Fibroblast of lung (primary cell): ENCODE measurements at regions not wholly inside any gene's neighbourhood (a gene's known extent, or its start where the extent isn't known, plus 50 kb on each side); places are given as distances from the start of the nearest gene placed in this dataset.

Source experiments
- DNase-seq, 2 donors: peaks; one replicate each; pipeline versions ENCODE4 v3.0.0 to v3.0.0-alpha.2; 2010; ENCODE audit warnings: low read depth in 2 of 2
- H2AFZ ChIP-seq: 2 replicates; pipeline ENCODE4 v1.5.1; 2012; ENCODE audit warnings: low read length, control low read depth, inconsistent platforms
- H3K27ac ChIP-seq: 2 replicates; pipeline ENCODE4 v1.5.1; 2011; ENCODE audit warnings: low read length, control low read depth; ENCODE audit not compliant: insufficient read depth
- H3K27me3 ChIP-seq: 2 replicates; pipeline ENCODE4 v1.5.1; 2011; ENCODE audit warnings: mild to moderate bottlenecking, low read length; ENCODE audit not compliant: control insufficient read depth, insufficient read depth
- H3K36me3 ChIP-seq: 2 replicates; pipeline ENCODE4 v1.5.1; 2011; ENCODE audit warnings: low read length; ENCODE audit not compliant: control insufficient read depth, insufficient read depth
- H3K4me1 ChIP-seq: 2 replicates; pipeline ENCODE4 v1.5.1; 2011; ENCODE audit warnings: low read length; ENCODE audit not compliant: control insufficient read depth, insufficient read depth; ENCODE audit errors: extremely low read depth
- H3K4me2 ChIP-seq: 2 replicates; pipeline ENCODE4 v1.5.1; 2011; ENCODE audit warnings: low read length, control low read depth; ENCODE audit not compliant: insufficient read depth; ENCODE audit errors: extremely low read depth
- H3K4me3 ChIP-seq, 4 experiments: fragments of 200-600 bp in 1 of 4; sonication (generic) in 1 of 4; replicated peaks in 1 of 4; 2 replicates each; pipeline ENCODE4 v1.5.1; 2011 to 2016; ENCODE audit warnings: low read length in 4 of 4, low read depth in 3 of 4, mild to moderate bottlenecking in 3 of 4, control low read depth in 2 of 4, inconsistent platforms in 1 of 4, mixed read lengths in 1 of 4; ENCODE audit not compliant: insufficient read depth in 1 of 4; ENCODE audit errors: control extremely low read depth in 1 of 4
- H3K79me2 ChIP-seq: 2 replicates; pipeline ENCODE4 v1.5.1; 2012; ENCODE audit warnings: mild to moderate bottlenecking, low read length, inconsistent platforms; ENCODE audit not compliant: control insufficient read depth, insufficient read depth
- H3K9ac ChIP-seq: 2 replicates; pipeline ENCODE4 v1.5.1; 2011; ENCODE audit warnings: mild to moderate bottlenecking, low read length, control low read depth; ENCODE audit not compliant: insufficient read depth
- H3K9me3 ChIP-seq: 2 replicates; pipeline ENCODE4 v1.5.1; 2012; ENCODE audit warnings: low read depth, low read length; ENCODE audit not compliant: control insufficient read depth, insufficient read depth
- H4K20me1 ChIP-seq: 2 replicates; pipeline ENCODE4 v1.5.1; 2011; ENCODE audit warnings: low read length; ENCODE audit not compliant: control insufficient read depth, insufficient read depth; ENCODE audit errors: extremely low read depth
- EZH2 ChIP-seq: IDR thresholded peaks from 2 replicates; pipeline ENCODE4 v1.5.1; 2012; ENCODE audit warnings: low read length, control low read depth, mild to moderate bottlenecking; ENCODE audit errors: missing control alignments
- TF ChIP-seq, protein P1 (sequence below), 2 donors: IDR thresholded peaks in 1 of 2; conservative IDR thresholded peaks in 1 of 2; 1 replicate in 1 of 2; 2 replicates in 1 of 2; pipeline ENCODE4 v1.5.1; 2011 to 2012; ENCODE audit warnings: low read length in 2 of 2, control low read depth in 1 of 2, inconsistent platforms in 1 of 2, low read depth in 1 of 2, mild to moderate bottlenecking in 1 of 2

DNA sequence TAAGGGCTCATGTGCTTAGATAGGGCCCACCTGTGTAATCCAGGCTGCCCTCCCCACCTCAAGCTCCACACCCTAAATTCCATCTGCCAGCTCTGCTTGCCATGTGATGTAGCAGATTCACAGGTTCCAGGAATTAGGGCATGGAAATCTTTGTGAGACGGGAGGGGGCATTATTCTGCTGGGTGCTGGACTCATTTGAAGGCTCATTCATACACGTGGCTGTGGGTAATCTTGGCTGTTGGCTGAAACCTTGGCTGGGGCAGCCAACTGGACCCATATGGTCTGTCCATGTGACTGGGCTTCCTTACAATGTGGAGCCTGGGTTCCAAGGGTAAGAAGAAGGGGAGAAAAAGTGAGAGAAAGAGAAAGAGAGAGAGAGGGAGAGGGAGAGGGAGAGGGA is 115.1 kb downstream of the CYLD start:
- Histone ChIP-seq H3K36me3 (no peaks in the 10 kb centered on the region), H3K27me3 (no peaks in the 10 kb centered on the region), H3K79me2 (no peaks in the 10 kb centered on the region), H3K4me1 (no peaks in the 10 kb centered on the region), H3K9ac (no peak overlapping the region), H4K20me1 (no peaks in the 10 kb centered on the region), H3K9me3 (no peaks in the 10 kb centered on the region), H3K27ac (no peak overlapping the region), H3K4me2 (no peak overlapping the region), H3K4me3 (no peak overlapping the region), H2AFZ (no peak overlapping the region)
- TF ChIP-seq EZH2 = no peak
- TF ChIP-seq, protein P1, sequence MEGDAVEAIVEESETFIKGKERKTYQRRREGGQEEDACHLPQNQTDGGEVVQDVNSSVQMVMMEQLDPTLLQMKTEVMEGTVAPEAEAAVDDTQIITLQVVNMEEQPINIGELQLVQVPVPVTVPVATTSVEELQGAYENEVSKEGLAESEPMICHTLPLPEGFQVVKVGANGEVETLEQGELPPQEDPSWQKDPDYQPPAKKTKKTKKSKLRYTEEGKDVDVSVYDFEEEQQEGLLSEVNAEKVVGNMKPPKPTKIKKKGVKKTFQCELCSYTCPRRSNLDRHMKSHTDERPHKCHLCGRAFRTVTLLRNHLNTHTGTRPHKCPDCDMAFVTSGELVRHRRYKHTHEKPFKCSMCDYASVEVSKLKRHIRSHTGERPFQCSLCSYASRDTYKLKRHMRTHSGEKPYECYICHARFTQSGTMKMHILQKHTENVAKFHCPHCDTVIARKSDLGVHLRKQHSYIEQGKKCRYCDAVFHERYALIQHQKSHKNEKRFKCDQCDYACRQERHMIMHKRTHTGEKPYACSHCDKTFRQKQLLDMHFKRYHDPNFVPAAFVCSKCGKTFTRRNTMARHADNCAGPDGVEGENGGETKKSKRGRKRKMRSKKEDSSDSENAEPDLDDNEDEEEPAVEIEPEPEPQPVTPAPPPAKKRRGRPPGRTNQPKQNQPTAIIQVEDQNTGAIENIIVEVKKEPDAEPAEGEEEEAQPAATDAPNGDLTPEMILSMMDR (conservative IDR thresholded peaks at IDR 0.05 in 1 of 2, IDR thresholded peaks at IDR 0.05 in 1 of 2; ENCODE audit: low read depth in 1 of 2, low read length in 2 of 2) = no peak
- DNase-seq = no peak

GRCh38 chr16:50853329-50853728 is 111.4 kb downstream of the CYLD start:
- no peaks in the 10 kb centered on the region for H3K27me3 ChIP-seq
- TF ChIP-seq EZH2 = no peak
- TF ChIP-seq, protein P1 (conservative IDR thresholded peaks at IDR 0.05 in 1 of 2, IDR thresholded peaks at IDR 0.05 in 1 of 2; ENCODE audit: low read depth in 1 of 2, low read length in 2 of 2) = no peak
- H3K4me2 ChIP-seq = no peak overlapping the region
- H2AFZ ChIP-seq = no peak overlapping the region
- no peak overlapping the region for H3K4me3 ChIP-seq
- H4K20me1 ChIP-seq = no peaks in the 10 kb centered on the region
- H3K79me2 ChIP-seq = no peaks in the 10 kb centered on the region
- H3K36me3 ChIP-seq = no peaks in the 10 kb centered on the region
- H3K4me1 ChIP-seq = no peaks in the 10 kb centered on the region
- DNase-seq = no peak
- H3K9me3 ChIP-seq = no peaks in the 10 kb centered on the region
- H3K27ac ChIP-seq = no peak overlapping the region
- H3K9ac ChIP-seq = no peak overlapping the region
